A673 (cell line): ENCODE measurements at regions not wholly inside any gene's neighbourhood (a gene's known extent, or its start where the extent isn't known, plus 50 kb on each side); places are given as distances from the start of the nearest gene placed in this dataset.

Experiments
- BruUV-seq: library from RNA; stranded (reverse); fragments of 400-500 nt; replicated peaks from 2 replicates; lab custom pipeline; 2021; lab: Mats Ljungman, UMichigan
- CTCF ChIA-PET: fragments of 300-600 bp; sonication (Branson Sonifier 250); formaldehyde crosslinking; loops from one replicate; lab custom pipeline; 2022; ENCODE audit warnings: antibody characterized with exemption; lab: Charles Lee
- POLR2A ChIA-PET: fragments of 300-600 bp; sonication (Branson Sonifier 250); formaldehyde crosslinking; loops from one replicate; lab custom pipeline; 2022; ENCODE audit warnings: antibody characterized with exemption; ENCODE audit not compliant: low non-redundant PET; lab: Charles Lee
- DNase-seq: peaks from one replicate; pipeline ENCODE4 v3.0.0-alpha.2; 2015; ENCODE audit warnings: low spot score
- H3K27ac ChIP-seq: fragments of 200-600 bp; sonication (generic); 2 replicates; pipeline ENCODE4 v1.5.1; 2016; ENCODE audit warnings: mixed run types, low read depth, mild to moderate bottlenecking, mixed read lengths, antibody characterized with exemption, low read length; ENCODE audit not compliant: poor library complexity, severe bottlenecking
- H3K27me3 ChIP-seq: fragments of 200-600 bp; sonication (generic); replicated peaks from 2 replicates; pipeline ENCODE4 v1.6.1; 2017; ENCODE audit warnings: mixed run types, low read depth, mild to moderate bottlenecking, mixed read lengths, antibody characterized with exemption, low read length; ENCODE audit not compliant: insufficient read depth, poor library complexity
- H3K36me3 ChIP-seq: fragments of 200-600 bp; sonication (generic); 2 replicates; pipeline ENCODE4 v1.6.1; 2016; ENCODE audit warnings: mixed run types, mild to moderate bottlenecking, mixed read lengths, antibody characterized with exemption, low read length; ENCODE audit not compliant: insufficient read depth, poor library complexity, severe bottlenecking
- H3K4me1 ChIP-seq: fragments of 200-600 bp; sonication (generic); 2 replicates; pipeline ENCODE4 v1.6.1; 2017; ENCODE audit warnings: mixed run types, mild to moderate bottlenecking, mixed read lengths, antibody characterized with exemption, low read length; ENCODE audit not compliant: insufficient read depth, poor library complexity, severe bottlenecking
- H3K4me3 ChIP-seq: fragments of 200-600 bp; sonication (generic); 2 replicates; pipeline ENCODE4 v1.5.1; 2016; ENCODE audit warnings: low read depth, mixed run types, mild to moderate bottlenecking, mixed read lengths, low read length; ENCODE audit not compliant: poor library complexity, severe bottlenecking
- H3K9me3 ChIP-seq: fragments of 200-600 bp; sonication (generic); 2 replicates; pipeline ENCODE4 v1.6.1; 2016; ENCODE audit warnings: mixed run types, low read depth, mild to moderate bottlenecking, mixed read lengths, antibody characterized with exemption, low read length; ENCODE audit not compliant: poor library complexity, severe bottlenecking
- CTCF ChIP-seq: fragments of 300-800, 200-600 bp; sonication (generic); conservative IDR thresholded peaks from 2 replicates; pipeline ENCODE4 v1.5.1; 2017; ENCODE audit warnings: low read depth, mild to moderate bottlenecking, antibody characterized with exemption, low read length, moderate library complexity, mixed read lengths
- EZH2 ChIP-seq: fragments of 200-600 bp; sonication (generic); IDR thresholded peaks from 2 replicates; pipeline ENCODE4 v1.6.1; 2017; ENCODE audit warnings: borderline replicate concordance, low read depth, mild to moderate bottlenecking, mixed read lengths, antibody characterized with exemption, low read length; ENCODE audit not compliant: poor library complexity, severe bottlenecking
- intact Hi-C: fragments of 100-400 bp; cut with micrococcal nuclease; formaldehyde crosslinking; loops from one replicate; pipeline ENCODE4 v1.10.0; 2022; ENCODE audit not compliant: unreplicated experiment

- BruUV-seq: no TSS peak
- TF ChIP-seq EZH2 (no peak), CTCF (no peak)
- H3K36me3 ChIP-seq: no peaks in the 10 kb centered on the region
- no peak overlapping the region for H3K4me3 ChIP-seq
- intact Hi-C loops: no loop called here
- H3K27ac ChIP-seq: no peak overlapping the region
- no peaks in the 10 kb centered on the region for H3K27me3 ChIP-seq
- no peak for DNase-seq
- H3K4me1 ChIP-seq: no peaks in the 10 kb centered on the region
- POLR2A ChIA-PET: no interaction called here
- CTCF ChIA-PET: no interaction called here
- H3K9me3 ChIP-seq: no peaks in the 10 kb centered on the region
Observed at GRCh38 chr6:15150207-15150606, 95.7 kb upstream of the JARID2 start.

GRCh38 chr6:15152700-15153099, 93.2 kb upstream of the JARID2 start:
- H3K4me3 ChIP-seq: no peak overlapping the region
- intact Hi-C loops: no loop called here
- POLR2A ChIA-PET: no interaction called here

GRCh38 chr6:15153191-15153590, 92.7 kb upstream of the JARID2 start:
- H3K27me3 ChIP-seq: no peaks in the 10 kb centered on the region
- DNase-seq: no peak
- no peak for TF ChIP-seq EZH2
- no peak for TF ChIP-seq CTCF
- H3K4me1 ChIP-seq: no peaks in the 10 kb centered on the region
- no TSS peak for BruUV-seq
- intact Hi-C loops: no loop called here
- CTCF ChIA-PET: no interaction called here
- POLR2A ChIA-PET: no interaction called here
- no peaks in the 10 kb centered on the region for H3K9me3 ChIP-seq
- H3K36me3 ChIP-seq: no peaks in the 10 kb centered on the region
- no peak overlapping the region for H3K27ac ChIP-seq
- no peak overlapping the region for H3K4me3 ChIP-seq

More at GRCh38 chr6:15152700-15153099, 93.2 kb upstream of the JARID2 start:
- no peaks in the 10 kb centered on the region for H3K36me3 ChIP-seq
- H3K27me3 ChIP-seq: no peaks in the 10 kb centered on the region
- no peak for TF ChIP-seq EZH2
- TF ChIP-seq CTCF: no peak
- CTCF ChIA-PET: no interaction called here
- H3K4me1 ChIP-seq: no peaks in the 10 kb centered on the region
- BruUV-seq: no TSS peak
- H3K27ac ChIP-seq: no peak overlapping the region
- no peak for DNase-seq
- H3K9me3 ChIP-seq: no peaks in the 10 kb centered on the region
